Activated CD4-positive, alpha-beta T cell treated with anti-CD3 and anti-CD28 coated beads, Interleukin-10, Interleukin-2, amounts not matched to agents 100 ng/mL and 50 ng/mL, durations not matched to agents 16 hours and 8 hours (primary cell): ENCODE measurements at regions not wholly inside any gene's neighbourhood (a gene's known extent, or its start where the extent isn't known, plus 50 kb on each side); places are given as distances from the start of the nearest gene placed in this dataset.

Experiments
- DNase-seq: peaks from one replicate; pipeline ENCODE4 v3.0.0-alpha.2; 2020

- no peak for DNase-seq
These were observed 298.1 kb downstream of the TCERG1L start for GRCh38 chr10:131013281-131013912.

- DNase-seq, result no peak
These were observed 297.2 kb downstream of the TCERG1L start for GRCh38 chr10:131014271-131014670.

GRCh38 chr10:131015271-131015670, 296.2 kb downstream of the TCERG1L start:
- DNase-seq, result no peak

- no peak for DNase-seq
These were observed 295.0 kb downstream of the TCERG1L start for GRCh38 chr10:131016556-131016955.

- DNase-seq, result no peak
These were observed 293.8 kb downstream of the TCERG1L start for GRCh38 chr10:131017566-131018285.

- DNase-seq, result no peak
These were observed 292.5 kb downstream of the TCERG1L start for GRCh38 chr10:131018886-131019500.

GRCh38 chr10:131019696-131020095, 291.8 kb downstream of the TCERG1L start:
- no peak for DNase-seq

GRCh38 chr10:131020775-131021174, 290.7 kb downstream of the TCERG1L start:
- DNase-seq, result no peak

- no peak for DNase-seq
These were observed 290.1 kb downstream of the TCERG1L start for GRCh38 chr10:131021246-131021895.

- DNase-seq, result no peak
These were observed 289.6 kb downstream of the TCERG1L start for GRCh38 chr10:131021969-131022368.

- no peak for DNase-seq
These were observed 289.2 kb downstream of the TCERG1L start for GRCh38 chr10:131022369-131022768.

GRCh38 chr10:131022981-131023380, 288.5 kb downstream of the TCERG1L start:
- no peak for DNase-seq

- no peak for DNase-seq
These were observed 287.0 kb downstream of the TCERG1L start for GRCh38 chr10:131024259-131025131.

- DNase-seq, result no peak
These were observed 286.2 kb downstream of the TCERG1L start for GRCh38 chr10:131025333-131025732.

- no peak for DNase-seq
These were observed 284.3 kb downstream of the TCERG1L start for GRCh38 chr10:131027256-131027655.

- no peak for DNase-seq
These were observed 280.2 kb downstream of the TCERG1L start for GRCh38 chr10:131031346-131031745.

- no peak for DNase-seq
These were observed 279.0 kb downstream of the TCERG1L start for GRCh38 chr10:131032329-131033165.

- DNase-seq, result no peak
These were observed 278.1 kb downstream of the TCERG1L start for GRCh38 chr10:131033166-131034085.

GRCh38 chr10:131034451-131034850, 277.1 kb downstream of the TCERG1L start:
- DNase-seq, result no peak

- no peak for DNase-seq
These were observed 275.7 kb downstream of the TCERG1L start for GRCh38 chr10:131035779-131036178.

GRCh38 chr10:131038056-131038455, 273.5 kb downstream of the TCERG1L start:
- DNase-seq, result no peak
